Endothelial cell of umbilical vein (primary cell): ENCODE measurements at regions not wholly inside any gene's neighbourhood (a gene's known extent, or its start where the extent isn't known, plus 50 kb on each side); places are given as distances from the start of the nearest gene placed in this dataset.

Source experiments
- BruUV-seq: library from RNA; stranded (reverse); fragments of 400-500 nt; replicated peaks from 2 replicates; lab custom pipeline; 2021; lab: Mats Ljungman, UMichigan
- CTCF ChIA-PET: fragments of 300-600, 350-600 bp; sonication (Branson Sonifier 250); formaldehyde crosslinking; loops from one replicate; lab custom pipeline; 2021; ENCODE audit warnings: antibody characterized with exemption, inconsistent platforms; lab: Charles Lee
- POLR2A ChIA-PET: fragments of 300-600, 350-600 bp; sonication (Branson Sonifier 250); formaldehyde crosslinking; loops from one replicate; lab custom pipeline; 2021; ENCODE audit warnings: antibody characterized with exemption, inconsistent platforms; lab: Charles Lee
- DNase-seq: peaks from one replicate; pipeline ENCODE4 v3.0.0-alpha.2; 2011; ENCODE audit warnings: low read depth, low spot score
- FAIRE-seq: peaks from 2 replicates; lab custom pipeline; 2011; peaks lifted over from hg19 to GRCh38; lab: Jason Lieb, UNC
- H2AFZ ChIP-seq: 2 replicates; pipeline ENCODE4 v1.6.0; 2012; ENCODE audit warnings: low read depth, low read length, control low read depth, inconsistent platforms
- H3K27ac ChIP-seq: 2 replicates; pipeline ENCODE4 v1.5.1; 2011; ENCODE audit warnings: low read depth, mild to moderate bottlenecking, control low read depth, low read length, moderate library complexity; ENCODE audit not compliant: insufficient read depth
- H3K27me3 ChIP-seq, 2 experiments: 2 replicates each; pipeline versions ENCODE4 v1.6.0 to v1.6.1; 2011; ENCODE audit warnings: low read length in 2 of 2, mixed read lengths in 1 of 2; ENCODE audit not compliant: control insufficient read depth in 2 of 2, insufficient read depth in 2 of 2
- H3K36me3 ChIP-seq, 2 experiments: 2 replicates in 1 of 2; 3 replicates in 1 of 2; pipeline ENCODE4 v1.5.1; 2011; ENCODE audit warnings: low read length in 2 of 2, mild to moderate bottlenecking in 1 of 2, moderate library complexity in 1 of 2; ENCODE audit not compliant: control insufficient read depth in 2 of 2, insufficient read depth in 2 of 2; ENCODE audit errors: extremely low read depth in 1 of 2
- H3K4me1 ChIP-seq: 3 replicates; pipeline ENCODE4 v1.5.1; 2011; ENCODE audit warnings: mild to moderate bottlenecking, low read length; ENCODE audit not compliant: control insufficient read depth, insufficient read depth; ENCODE audit errors: extremely low read depth
- H3K4me2 ChIP-seq: 2 replicates; pipeline ENCODE4 v1.6.1; 2011; ENCODE audit warnings: low read length, control low read depth, mixed read lengths; ENCODE audit not compliant: insufficient read depth
- H3K4me3 ChIP-seq, 3 experiments: fragments of 200-600 bp in 1 of 3; sonication (generic), shearing (Covaris generic) in 1 of 3; replicated peaks in 1 of 3; 2 replicates each; pipeline ENCODE4 v1.5.1; 2011 to 2016; ENCODE audit warnings: control low read depth in 3 of 3, low read length in 3 of 3, mild to moderate bottlenecking in 2 of 3, inconsistent platforms in 1 of 3, low read depth in 1 of 3, moderate library complexity in 1 of 3; ENCODE audit not compliant: insufficient read depth in 1 of 3
- H3K79me2 ChIP-seq: 2 replicates; pipeline ENCODE4 v1.6.0; 2012; ENCODE audit warnings: low read length, inconsistent platforms; ENCODE audit not compliant: control insufficient read depth, insufficient read depth
- H3K9ac ChIP-seq: replicated peaks from 2 replicates; pipeline ENCODE3; 2011; ENCODE audit warnings: low read length, control low read depth; ENCODE audit not compliant: insufficient read depth; ENCODE audit errors: extremely low read depth
- H3K9me1 ChIP-seq: replicated peaks from 3 replicates; pipeline ENCODE4 v1.6.0; 2011; ENCODE audit warnings: mild to moderate bottlenecking, low read length; ENCODE audit not compliant: control insufficient read depth, insufficient read depth; ENCODE audit errors: extremely low read depth
- H3K9me3 ChIP-seq: replicated peaks from 2 replicates; pipeline ENCODE4 v1.5.1; 2012; ENCODE audit warnings: low read length, inconsistent platforms; ENCODE audit not compliant: control insufficient read depth, insufficient read depth
- H4K20me1 ChIP-seq: replicated peaks from 2 replicates; pipeline ENCODE3; 2011; ENCODE audit warnings: mild to moderate bottlenecking, low read length; ENCODE audit not compliant: control insufficient read depth, insufficient read depth; ENCODE audit errors: extremely low read depth
- EZH2 ChIP-seq: IDR thresholded peaks from 2 replicates; pipeline ENCODE4 v1.6.1; 2012; ENCODE audit warnings: borderline replicate concordance, low read depth, mild to moderate bottlenecking, moderate library complexity, low read length, inconsistent platforms; ENCODE audit not compliant: severe bottlenecking
- FOS ChIP-seq: IDR thresholded peaks from 2 replicates; pipeline ENCODE4 v1.6.1; 2011; ENCODE audit warnings: mild to moderate bottlenecking, low read length, moderate library complexity, borderline replicate concordance; ENCODE audit not compliant: insufficient read depth
- GATA2 ChIP-seq: IDR thresholded peaks from 2 replicates; pipeline ENCODE4 v1.7.0; 2011; ENCODE audit warnings: low read depth, mild to moderate bottlenecking, moderate library complexity, mixed read lengths, low read length; ENCODE audit not compliant: insufficient read length, insufficient read depth
- JUN ChIP-seq: IDR thresholded peaks from 2 replicates; pipeline ENCODE4 v1.6.1; 2011; ENCODE audit warnings: borderline replicate concordance, low read depth; ENCODE audit not compliant: insufficient read length, insufficient read depth
- MYC ChIP-seq: IDR thresholded peaks from one replicate; pipeline ENCODE4 v1.6.1; 2011; ENCODE audit warnings: mild to moderate bottlenecking, low read depth, low read length
- POLR2A ChIP-seq: IDR thresholded peaks from 2 replicates; pipeline ENCODE4 v1.6.1; 2012; ENCODE audit warnings: low read depth, mild to moderate bottlenecking, control low read depth, low read length
- POLR2AphosphoS5 ChIP-seq: IDR thresholded peaks from 2 replicates; pipeline ENCODE4 v1.6.1; 2012; ENCODE audit warnings: low read depth, mild to moderate bottlenecking, control low read depth, low read length, moderate library complexity; ENCODE audit not compliant: insufficient read depth
- dilution Hi-C: fragments of 300-500 bp; cut with MboI; formaldehyde crosslinking; loops from one replicate; pipeline ENCODE4 v1.15.0; 2019; ENCODE audit warnings: low sequenced_read_pairs; ENCODE audit not compliant: extremely low pct_ligation_motif_present
- intact Hi-C: fragments of 100-400 bp; cut with micrococcal nuclease; formaldehyde crosslinking; loops from one replicate; pipeline ENCODE4 v1.10.0; 2022
- TF ChIP-seq, protein P1 (sequence below), 2 donors: IDR thresholded peaks; 1 replicate in 1 of 2; 2 replicates in 1 of 2; pipeline ENCODE4 v1.5.1; 2011; ENCODE audit warnings: low read length in 2 of 2, mild to moderate bottlenecking in 2 of 2, moderate library complexity in 2 of 2, control low read depth in 1 of 2, inconsistent platforms in 1 of 2, low read depth in 1 of 2; ENCODE audit not compliant: insufficient read depth in 1 of 2; ENCODE audit errors: extremely low read depth in 1 of 2
- TF ChIP-seq, protein P2 (sequence below): IDR thresholded peaks from 2 replicates; pipeline ENCODE4 v1.6.1; 2011; ENCODE audit not compliant: insufficient read depth, insufficient read length

DNA sequence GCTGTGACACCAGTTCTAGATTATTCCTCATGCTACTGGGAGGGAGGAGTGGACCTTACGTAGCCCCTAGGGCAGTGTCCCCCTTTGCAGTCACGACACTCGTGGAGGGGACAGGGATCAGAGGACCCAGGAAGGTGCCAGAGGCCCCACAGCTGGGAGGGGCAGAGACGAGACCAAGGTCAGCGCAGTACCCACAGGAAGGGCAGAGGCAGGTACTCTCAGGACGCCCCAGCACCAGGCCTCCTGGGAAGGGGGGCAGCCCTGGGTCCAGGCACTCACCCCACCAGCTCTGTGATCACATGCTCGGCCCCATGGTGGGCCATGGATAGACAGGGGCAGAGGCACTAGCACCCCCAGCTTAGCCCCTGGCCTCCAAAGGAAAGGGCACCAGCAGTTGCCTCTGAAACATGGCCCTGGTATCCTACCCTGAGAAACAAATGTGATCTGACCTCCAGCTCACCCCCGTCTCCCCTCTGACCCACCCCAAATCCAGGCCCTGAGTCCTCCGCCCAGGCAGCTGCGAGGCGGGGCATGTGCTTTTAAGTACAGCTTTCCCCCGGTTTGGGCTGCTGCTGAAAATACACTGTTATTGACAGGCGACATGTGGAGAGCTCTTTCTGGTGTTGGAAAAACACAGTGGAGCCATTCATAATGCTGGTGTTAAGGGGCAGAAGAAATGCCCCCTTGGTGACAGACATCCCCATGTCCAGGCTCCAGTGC, 361.9 kb downstream of the C16orf95 start:
- Histone ChIP-seq H2AFZ (no peak overlapping the region), H3K4me2 (no peak overlapping the region), H3K9me1 (no peaks in the 10 kb centered on the region), H3K36me3 (no peaks in the 10 kb centered on the region), H3K9ac (no peak overlapping the region), H3K27me3 (peaks cover 0 to 3% of the 10 kb centered on the region in 2 experiments), H3K4me3 (no peak overlapping the region), H4K20me1 (no peaks in the 10 kb centered on the region), H3K27ac (no peak overlapping the region), H3K9me3 (no peaks in the 10 kb centered on the region), H3K4me1 (peaks cover 16% of the 10 kb centered on the region), H3K79me2 (no peaks in the 10 kb centered on the region)
- ChIA-PET POLR2A (interaction anchor here (0.7 to 0.9 kb wide), 2 partner anchors 26 to 571 kb away, joined by 3 to 5 read pairs; no protein-coding TSS in a partner anchor), CTCF (interaction anchor here (1.2 to 3.3 kb wide), 2 partner anchors 9 to 31 kb away, joined by 4 to 10 read pairs; no protein-coding TSS in a partner anchor)
- intact Hi-C loops, result no loop called here
- FAIRE-seq (no peak), DNase-seq (no peak)
- dilution Hi-C loops, result no loop called here
- TF ChIP-seq FOS, result no peak
- no peak for TF ChIP-seq JUN
- TF ChIP-seq POLR2A, result no peak
- no peak for TF ChIP-seq MYC
- TF ChIP-seq, protein P1, sequence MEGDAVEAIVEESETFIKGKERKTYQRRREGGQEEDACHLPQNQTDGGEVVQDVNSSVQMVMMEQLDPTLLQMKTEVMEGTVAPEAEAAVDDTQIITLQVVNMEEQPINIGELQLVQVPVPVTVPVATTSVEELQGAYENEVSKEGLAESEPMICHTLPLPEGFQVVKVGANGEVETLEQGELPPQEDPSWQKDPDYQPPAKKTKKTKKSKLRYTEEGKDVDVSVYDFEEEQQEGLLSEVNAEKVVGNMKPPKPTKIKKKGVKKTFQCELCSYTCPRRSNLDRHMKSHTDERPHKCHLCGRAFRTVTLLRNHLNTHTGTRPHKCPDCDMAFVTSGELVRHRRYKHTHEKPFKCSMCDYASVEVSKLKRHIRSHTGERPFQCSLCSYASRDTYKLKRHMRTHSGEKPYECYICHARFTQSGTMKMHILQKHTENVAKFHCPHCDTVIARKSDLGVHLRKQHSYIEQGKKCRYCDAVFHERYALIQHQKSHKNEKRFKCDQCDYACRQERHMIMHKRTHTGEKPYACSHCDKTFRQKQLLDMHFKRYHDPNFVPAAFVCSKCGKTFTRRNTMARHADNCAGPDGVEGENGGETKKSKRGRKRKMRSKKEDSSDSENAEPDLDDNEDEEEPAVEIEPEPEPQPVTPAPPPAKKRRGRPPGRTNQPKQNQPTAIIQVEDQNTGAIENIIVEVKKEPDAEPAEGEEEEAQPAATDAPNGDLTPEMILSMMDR (IDR thresholded peaks at IDR 0.05; ENCODE audit: extremely low read depth in 1 of 2, insufficient read depth in 1 of 2, low read depth in 1 of 2, low read length in 2 of 2), result no peak
- TF ChIP-seq GATA2, result no peak
- no peak for TF ChIP-seq EZH2
- TF ChIP-seq, protein P2, sequence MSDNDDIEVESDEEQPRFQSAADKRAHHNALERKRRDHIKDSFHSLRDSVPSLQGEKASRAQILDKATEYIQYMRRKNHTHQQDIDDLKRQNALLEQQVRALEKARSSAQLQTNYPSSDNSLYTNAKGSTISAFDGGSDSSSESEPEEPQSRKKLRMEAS, result no peak
- no peak for TF ChIP-seq POLR2AphosphoS5
- no TSS peak for BruUV-seq
